ENCODE measurements at regions not wholly inside any gene's neighbourhood (a gene's known extent, or its start where the extent isn't known, plus 50 kb on each side); places are given as distances from the start of the nearest gene placed in this dataset.

GRCh38 chr17:74108126-74108705 lies 95.3 kb upstream of the RPL38 start:
- TF ChIP-seq CTCF (IDR thresholded peaks at IDR 0.05) (no peak), POLR2A (IDR thresholded peaks at IDR 0.05) (no peak)

Measured in body of pancreas (tissue), 4 donors.